Tibial nerve (tissue), 4 donors: ENCODE measurements at regions not wholly inside any gene's neighbourhood (a gene's known extent, or its start where the extent isn't known, plus 50 kb on each side); places are given as distances from the start of the nearest gene placed in this dataset.

Experiments used
- DNase-seq, 2 donors: peaks; one replicate each; pipeline ENCODE4 v3.0.0-alpha.2; 2019; ENCODE audit warnings: low spot score in 2 of 2
- H3K27ac ChIP-seq, 4 donors: fragments of 200-600 bp; sonication (generic) in 3 of 4; one replicate each; pipeline ENCODE4 v1.5.1; 2017 to 2019; ENCODE audit warnings: mild to moderate bottlenecking in 1 of 4
- H3K27me3 ChIP-seq, 2 donors: fragments of 200-600 bp; sonication (generic) in 1 of 2; one replicate each; pipeline versions ENCODE4 v1.5.1 to v1.6.0; 2017 to 2019
- H3K36me3 ChIP-seq, 3 donors: fragments of 200-600 bp; sonication (generic); one replicate each; pipeline ENCODE4 v1.5.1; 2018 to 2019
- H3K4me1 ChIP-seq, 4 donors: fragments of 200-600 bp; sonication (generic) in 3 of 4; one replicate each; pipeline ENCODE4 v1.5.1; 2017 to 2019
- H3K4me3 ChIP-seq, 4 donors: fragments of 200-600 bp; sonication (generic) in 3 of 4; one replicate each; pipeline ENCODE4 v1.5.1; 2017 to 2019; ENCODE audit warnings: mild to moderate bottlenecking in 1 of 4, moderate library complexity in 1 of 4
- H3K9me3 ChIP-seq, 4 donors: fragments of 200-600 bp; sonication (generic) in 3 of 4; one replicate each; pipeline ENCODE4 v1.5.1; 2017 to 2019
- EP300 ChIP-seq, 2 donors: sonication (generic); formaldehyde crosslinking; IDR thresholded peaks; one replicate each; pipeline ENCODE4 v1.6.1; 2017; ENCODE audit warnings: antibody characterized with exemption in 2 of 2, mild to moderate bottlenecking in 1 of 2
- POLR2A ChIP-seq, 2 donors: fragments of 450-650 bp; IDR thresholded peaks; one replicate each; pipeline ENCODE4 v1.6.1; 2017; ENCODE audit warnings: antibody characterized with exemption in 2 of 2, mild to moderate bottlenecking in 2 of 2, moderate library complexity in 2 of 2
- WGBS, 2 donors: methylation state at CpG; one replicate each; pipeline ENCODE4 v1.1.5; 2018; 5-methylcytosine and 5-hydroxymethylcytosine counted together
- TF ChIP-seq, protein P1 (sequence below), 5 experiments: fragments of 200-600 bp in 3 of 5; fragments of 450-650 bp in 2 of 5; sonication (generic) in 3 of 5; IDR thresholded peaks; one replicate each; pipeline ENCODE4 v1.5.1; 2016 to 2019; ENCODE audit warnings: antibody characterized with exemption in 5 of 5, mild to moderate bottlenecking in 3 of 5, moderate library complexity in 2 of 5

DNA sequence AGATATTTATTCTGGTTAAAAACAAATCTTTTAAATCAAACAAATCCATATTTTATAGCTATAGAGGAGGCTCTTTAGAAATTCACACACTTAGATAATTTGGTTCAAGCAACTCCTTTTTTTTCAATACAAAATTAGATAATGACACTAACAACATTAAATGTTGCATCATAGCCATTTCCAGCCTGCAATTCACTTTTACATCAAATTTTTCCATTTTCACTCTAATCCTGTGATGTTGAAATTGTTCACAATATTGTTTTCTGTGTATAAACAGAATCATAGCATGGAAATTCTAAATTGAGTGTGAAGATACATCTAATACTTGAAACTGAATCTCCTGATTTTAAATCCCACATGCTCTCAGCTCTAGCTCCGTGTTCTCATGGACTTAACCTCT lies 482.6 kb downstream of the INHBA start:
- H3K9me3 ChIP-seq = no peaks in the 10 kb centered on the region
- H3K27me3 ChIP-seq = no peaks in the 10 kb centered on the region
- no peak overlapping the region for H3K4me3 ChIP-seq
- no peaks in the 10 kb centered on the region for H3K36me3 ChIP-seq
- H3K4me1 ChIP-seq = no peaks in the 10 kb centered on the region
- 28 to 61% methylated on average over 1 of the region's 1 CpG for WGBS, 2 donors
- DNase-seq = no peak
- H3K27ac ChIP-seq = no peak overlapping the region
- TF ChIP-seq EP300 (IDR thresholded peaks at IDR 0.05) (no peak), POLR2A (IDR thresholded peaks at IDR 0.05) (no peak)
- TF ChIP-seq, protein P1, sequence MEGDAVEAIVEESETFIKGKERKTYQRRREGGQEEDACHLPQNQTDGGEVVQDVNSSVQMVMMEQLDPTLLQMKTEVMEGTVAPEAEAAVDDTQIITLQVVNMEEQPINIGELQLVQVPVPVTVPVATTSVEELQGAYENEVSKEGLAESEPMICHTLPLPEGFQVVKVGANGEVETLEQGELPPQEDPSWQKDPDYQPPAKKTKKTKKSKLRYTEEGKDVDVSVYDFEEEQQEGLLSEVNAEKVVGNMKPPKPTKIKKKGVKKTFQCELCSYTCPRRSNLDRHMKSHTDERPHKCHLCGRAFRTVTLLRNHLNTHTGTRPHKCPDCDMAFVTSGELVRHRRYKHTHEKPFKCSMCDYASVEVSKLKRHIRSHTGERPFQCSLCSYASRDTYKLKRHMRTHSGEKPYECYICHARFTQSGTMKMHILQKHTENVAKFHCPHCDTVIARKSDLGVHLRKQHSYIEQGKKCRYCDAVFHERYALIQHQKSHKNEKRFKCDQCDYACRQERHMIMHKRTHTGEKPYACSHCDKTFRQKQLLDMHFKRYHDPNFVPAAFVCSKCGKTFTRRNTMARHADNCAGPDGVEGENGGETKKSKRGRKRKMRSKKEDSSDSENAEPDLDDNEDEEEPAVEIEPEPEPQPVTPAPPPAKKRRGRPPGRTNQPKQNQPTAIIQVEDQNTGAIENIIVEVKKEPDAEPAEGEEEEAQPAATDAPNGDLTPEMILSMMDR (IDR thresholded peaks at IDR 0.05) = no peak

DNA sequence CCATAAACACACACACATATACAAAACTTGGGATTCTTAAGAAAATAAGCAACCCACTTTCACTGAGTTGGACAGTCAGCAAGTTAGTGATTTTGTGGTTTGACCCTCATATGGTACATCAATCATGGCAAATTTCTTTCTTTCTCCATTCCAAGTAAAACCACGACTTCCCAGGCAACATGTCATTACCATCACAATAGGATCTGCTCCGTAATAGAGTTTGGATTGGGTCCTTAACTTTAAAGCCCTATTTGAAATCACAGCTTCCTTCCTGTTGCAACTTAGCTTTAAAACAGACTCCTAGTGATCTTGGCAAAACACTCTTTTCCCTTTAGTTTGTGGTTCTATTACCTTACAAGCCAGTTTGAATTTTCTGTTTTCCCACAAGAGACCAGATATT lies 483.6 kb downstream of the INHBA start:
- H3K36me3 ChIP-seq = no peaks in the 10 kb centered on the region
- no peaks in the 10 kb centered on the region for H3K9me3 ChIP-seq
- H3K27me3 ChIP-seq = no peaks in the 10 kb centered on the region
- H3K4me3 ChIP-seq = no peak overlapping the region
- WGBS, 2 donors = 17 to 22% methylated on average over 2 of the region's 2 CpGs
- H3K27ac ChIP-seq = no peak overlapping the region
- H3K4me1 ChIP-seq = no peaks in the 10 kb centered on the region
- TF ChIP-seq, protein P1 (IDR thresholded peaks at IDR 0.05) = no peak
- DNase-seq = no peak

DNA sequence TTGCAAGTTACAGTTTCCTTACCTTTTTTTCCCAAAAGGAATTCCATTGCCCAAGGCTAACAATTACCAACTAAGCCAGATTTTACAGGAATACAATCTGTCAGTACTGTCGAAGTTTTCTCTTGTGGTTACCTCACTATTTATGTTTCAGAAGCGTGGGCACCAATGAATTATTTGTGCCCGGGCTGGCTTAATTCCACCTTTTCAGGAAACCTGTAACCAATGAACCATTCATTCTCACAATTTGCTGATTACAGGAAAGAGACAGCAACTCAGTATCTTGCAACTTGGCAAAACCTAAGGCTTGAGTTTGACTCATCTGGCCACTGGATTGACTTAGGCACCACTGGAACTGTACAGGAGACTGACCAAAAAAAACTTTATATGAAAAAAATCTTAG lies 485.6 kb downstream of the INHBA start:
- WGBS, 2 donors = 81 to 82% methylated on average over 3 of the region's 3 CpGs
- Histone ChIP-seq H3K4me1 (no peaks in the 10 kb centered on the region), H3K4me3 (no peak overlapping the region), H3K27ac (no peak overlapping the region), H3K9me3 (no peaks in the 10 kb centered on the region), H3K27me3 (no peaks in the 10 kb centered on the region), H3K36me3 (no peaks in the 10 kb centered on the region)
- no peak for TF ChIP-seq EP300 (IDR thresholded peaks at IDR 0.05)
- TF ChIP-seq POLR2A (IDR thresholded peaks at IDR 0.05) = no peak
- TF ChIP-seq, protein P1 (IDR thresholded peaks at IDR 0.05) = no peak
- no peak for DNase-seq

DNA sequence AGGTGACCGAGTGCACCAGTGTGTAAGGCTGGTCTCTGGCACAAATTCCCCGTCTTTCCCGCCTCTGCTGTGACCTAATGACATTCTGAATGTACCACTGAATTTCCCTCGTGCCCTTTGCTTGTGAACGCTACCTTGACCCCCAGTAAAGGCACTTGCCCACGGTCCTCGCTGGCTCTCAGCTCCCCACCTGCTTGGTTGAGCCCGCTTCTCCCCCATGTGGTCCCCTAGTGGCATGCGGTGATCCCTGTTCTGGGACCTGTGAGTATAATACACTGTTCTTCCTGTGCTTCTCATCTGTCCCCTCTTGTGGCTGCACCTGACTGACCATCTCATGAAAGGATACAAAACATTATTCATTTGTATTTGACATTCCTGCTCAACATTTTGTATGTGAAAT lies 495.7 kb downstream of the INHBA start:
- WGBS, 2 donors = 73 to 84% methylated on average over 9 of the region's 9 CpGs
- Histone ChIP-seq H3K36me3 (no peaks in the 10 kb centered on the region), H3K27ac (no peak overlapping the region), H3K4me3 (no peak overlapping the region), H3K27me3 (no peaks in the 10 kb centered on the region), H3K9me3 (no peaks in the 10 kb centered on the region), H3K4me1 (no peaks in the 10 kb centered on the region)
- no peak for DNase-seq
- no peak for TF ChIP-seq EP300 (IDR thresholded peaks at IDR 0.05)
- no peak for TF ChIP-seq POLR2A (IDR thresholded peaks at IDR 0.05)
- TF ChIP-seq, protein P1 (IDR thresholded peaks at IDR 0.05) = no peak

DNA sequence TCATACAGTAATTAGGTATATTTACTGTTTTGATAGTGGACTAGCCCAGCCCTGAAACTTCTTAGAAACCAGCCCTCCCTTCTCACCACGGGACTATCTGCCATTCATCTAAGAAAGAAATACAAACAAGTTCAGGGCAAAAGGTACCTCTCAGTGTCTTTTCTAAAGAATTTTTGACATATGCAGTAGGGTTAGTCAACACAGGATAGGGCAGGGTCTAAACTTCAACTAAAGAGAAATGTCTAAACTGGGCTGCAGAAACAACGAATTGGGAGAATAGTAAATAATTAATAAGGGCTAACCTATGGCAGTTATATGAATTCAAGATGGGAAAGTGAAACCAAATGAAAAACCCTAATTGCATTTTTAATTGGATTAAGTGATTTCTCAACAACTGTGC lies 496.6 kb downstream of the INHBA start:
- DNase-seq = no peak
- no peaks in the 10 kb centered on the region for H3K9me3 ChIP-seq
- H3K4me1 ChIP-seq = no peaks in the 10 kb centered on the region
- no peaks in the 10 kb centered on the region for H3K36me3 ChIP-seq
- no peaks in the 10 kb centered on the region for H3K27me3 ChIP-seq
- TF ChIP-seq POLR2A (IDR thresholded peaks at IDR 0.05) (no peak), EP300 (IDR thresholded peaks at IDR 0.05) (no peak)
- TF ChIP-seq, protein P1 (IDR thresholded peaks at IDR 0.05) = no peak
- no peak overlapping the region for H3K4me3 ChIP-seq
- 67 to 74% methylated on average over 2 of the region's 2 CpGs for WGBS, 2 donors
- H3K27ac ChIP-seq = no peak overlapping the region
